Right lobe of liver (tissue), 4 donors: ENCODE measurements at regions not wholly inside any gene's neighbourhood (a gene's known extent, or its start where the extent isn't known, plus 50 kb on each side); places are given as distances from the start of the nearest gene placed in this dataset.

Experiments
- CTCF ChIP-seq, 4 donors: fragments of 200-600 bp in 3 of 4; fragments of 450-650 bp in 1 of 4; IDR thresholded peaks; one replicate each; pipeline versions ENCODE4 v1.5.1 to v1.8.0; 2016 to 2022; ENCODE audit warnings: antibody characterized with exemption in 4 of 4, mild to moderate bottlenecking in 2 of 4
- POLR2A ChIP-seq: fragments of 450-650 bp; IDR thresholded peaks from one replicate; pipeline ENCODE4 v1.6.1; 2017; ENCODE audit warnings: antibody characterized with exemption, mild to moderate bottlenecking
- donor health status: DM: no; HTN: no; CAD: no.
- donor health status: DM: no; HTN: no; CAD: no.
- donor health status: DM: no; HTN: yes; CAD: no.

GRCh38 chr22:47458348-47458747 is 695.9 kb downstream of the TBC1D22A start:
- no peak for TF ChIP-seq CTCF (IDR thresholded peaks at IDR 0.05)
- no peak for TF ChIP-seq POLR2A
